ENCODE measurements at regions not wholly inside any gene's neighbourhood (a gene's known extent, or its start where the extent isn't known, plus 50 kb on each side); places are given as distances from the start of the nearest gene placed in this dataset.

DNA sequence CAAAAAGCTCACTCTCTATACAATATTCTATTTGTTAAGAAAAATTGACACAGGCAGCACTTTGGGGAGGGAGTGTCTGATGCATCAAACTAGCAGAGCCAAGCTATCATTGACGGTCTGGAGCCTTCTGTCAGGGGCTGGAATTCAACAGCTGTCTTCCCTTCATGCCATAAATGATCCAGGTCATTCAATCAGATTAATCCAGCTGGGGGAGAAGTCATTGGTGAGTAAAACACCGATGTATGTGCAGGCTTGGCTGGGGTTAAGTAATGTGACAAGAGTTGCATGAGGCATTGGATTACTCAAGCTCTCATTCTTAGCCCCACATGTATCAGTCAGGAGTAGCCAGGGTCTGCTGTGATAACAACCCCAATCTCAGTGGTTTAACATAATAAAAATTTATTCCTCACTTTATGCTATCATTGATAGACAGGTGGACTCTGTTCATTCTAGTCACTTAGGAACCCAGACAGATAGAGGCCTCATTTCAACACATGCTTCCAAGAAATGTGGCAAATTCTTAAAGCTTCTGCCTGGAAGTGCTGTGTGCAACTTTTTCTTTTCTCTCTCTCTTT lies 118.1 kb upstream of the GADD45A start (continued):
- TF ChIP-seq MYC (IDR thresholded peaks at IDR 0.05; ENCODE audit: insufficient read depth, insufficient read length, insufficient replicate concordance, low read length, severe bottlenecking): no peak
- no peak for TF ChIP-seq RAD51 (IDR thresholded peaks at IDR 0.05)

DNA sequence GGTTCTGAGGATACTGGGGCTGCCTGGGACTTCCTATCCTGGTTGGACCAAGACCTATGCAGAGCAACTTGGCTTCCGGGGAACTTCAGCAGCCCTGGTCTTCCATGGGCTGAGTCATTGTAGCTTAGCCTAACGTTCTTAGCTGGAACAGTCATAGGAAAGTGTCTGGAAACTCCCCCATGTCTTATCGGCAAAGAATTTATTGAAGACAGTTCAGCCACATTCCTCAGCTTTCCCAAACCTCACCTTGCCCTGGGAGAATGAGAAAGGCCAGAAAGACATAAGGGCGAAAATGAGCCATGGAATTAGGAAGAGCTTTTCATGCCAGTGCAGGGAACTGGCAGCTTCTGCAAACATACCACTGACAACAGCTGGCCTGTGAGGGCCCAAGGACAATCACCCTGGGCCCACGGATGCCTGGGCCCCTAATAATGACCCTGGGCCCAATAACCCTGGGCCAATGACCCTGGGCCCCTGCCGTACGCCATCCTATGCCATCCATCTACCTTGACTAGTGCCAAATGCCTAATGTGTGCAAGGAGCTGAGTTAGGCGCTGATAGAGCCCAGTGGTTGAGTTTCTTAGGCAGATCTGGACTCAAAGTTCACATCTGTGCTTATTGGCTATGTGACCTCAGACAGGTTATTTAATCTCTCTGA lies 114.4 kb upstream of the GADD45A start:
- intact Hi-C loops (cut with micrococcal nuclease; ENCODE audit: unreplicated experiment): no loop called here
- RAD21 ChIA-PET (ENCODE audit: unreplicated experiment): interaction anchor here (0.6 to 3.1 kb wide), 7 partner anchors 9 to 199 kb away, joined by 3 to 15 read pairs (median 4); no protein-coding TSS in a partner anchor

More for the DNA sequence above, 114.4 kb upstream of the GADD45A start:
- H3K27me3 ChIP-seq (replicated peaks in 1 of 2; ENCODE audit: control insufficient read depth in 2 of 2, insufficient read depth in 2 of 2, low read length in 1 of 2): 0 out of 4 replicates have a peak, but pooled peaks cover 0 to 2% of the 10 kb centered on the region in 2 experiments
- DNase-seq (ENCODE audit: low read depth, low spot score) (no peak), ATAC-seq (no peak), FAIRE-seq (no peak)
- H3K79me2 ChIP-seq (ENCODE audit: control insufficient read depth, insufficient read depth, low read length): no peaks in the 10 kb centered on the region
- H4K20me1 ChIP-seq (ENCODE audit: control insufficient read depth, insufficient read depth): no peaks in the 10 kb centered on the region
- WGBS (ENCODE audit: insufficient coverage, insufficient replicate concordance, low lambda C conversion rate, missing lambda C conversion rate): 36% methylated on average over 8 of the region's 8 CpGs
- ChIA-PET POLR2A (interaction anchor here (1.1 to 1.3 kb wide), 2 partner anchors 13 to 14 kb away, joined by 3 to 5 read pairs; no protein-coding TSS in a partner anchor), SMC1A (ENCODE audit: uncharacterized antibody, unreplicated experiment) (interaction anchor here (0.8 to 4.8 kb wide), 12 partner anchors 9 to 179 kb away, joined by 3 to 23 read pairs (median 4); no protein-coding TSS in a partner anchor), CTCF (interaction anchor here (0.7 to 3.8 kb wide), 7 partner anchors 9 to 550 kb away, joined by 3 to 17 read pairs (median 4); no protein-coding TSS in a partner anchor)
- in situ Hi-C loops (cut with MboI): no loop called here
- no peaks in the 10 kb centered on the region for H3K9me3 ChIP-seq (replicated peaks; ENCODE audit: control insufficient read depth, insufficient read depth, low read length)
- H3K9ac ChIP-seq (ENCODE audit: control insufficient read depth, insufficient read depth, low read length): no peak overlapping the region
- H3K4me3 ChIP-seq: no peak overlapping the region
- no peak overlapping the region for H2AFZ ChIP-seq (ENCODE audit: control insufficient read depth, low read depth, low read length)
- BruUV-seq (replicated peaks): no TSS peak
- H3K4me1 ChIP-seq (ENCODE audit: control insufficient read depth, insufficient read depth, low read length): no peaks in the 10 kb centered on the region
- TF ChIP-seq TCF3 (IDR thresholded peaks at IDR 0.05; ENCODE audit: borderline replicate concordance, insufficient read depth, low read depth, low read length) (no peak), IKZF2 (IDR thresholded peaks at IDR 0.05) (no peak), EGR1 (IDR thresholded peaks at IDR 0.05; ENCODE audit: borderline replicate concordance in 1 of 2, low read depth in 2 of 2, low read length in 2 of 2) (no peak)
- no peak overlapping the region for H3K4me2 ChIP-seq (ENCODE audit: control insufficient read depth, insufficient read depth)
- no peak overlapping the region for H3K27ac ChIP-seq (ENCODE audit: control insufficient read depth, insufficient read depth)
- H3K36me3 ChIP-seq (ENCODE audit: control insufficient read depth in 2 of 2, insufficient read depth in 2 of 2, low read length in 1 of 2): no peaks in the 10 kb centered on the region

Data from GM12878 (cell line).